ENCODE measurements at regions not wholly inside any gene's neighbourhood (a gene's known extent, or its start where the extent isn't known, plus 50 kb on each side); places are given as distances from the start of the nearest gene placed in this dataset.

DNA sequence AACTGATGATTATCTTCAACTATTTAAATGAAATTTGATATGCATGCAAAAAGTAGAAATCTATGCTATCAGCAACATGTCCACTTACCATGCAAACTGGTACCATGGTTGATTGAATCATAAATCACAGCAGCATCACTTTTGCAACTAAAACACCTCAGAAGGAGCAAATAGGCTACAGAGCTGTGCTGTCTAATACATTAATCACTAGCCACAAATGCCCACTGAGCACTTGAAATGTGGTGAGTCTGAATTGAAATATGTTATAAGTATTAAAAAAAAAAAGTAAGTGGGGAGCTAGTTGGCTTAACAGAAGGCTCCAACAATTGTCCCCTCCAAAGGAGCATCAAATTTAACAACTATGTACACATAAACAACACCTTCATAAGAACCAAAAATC, 112.5 kb downstream of the FAM114A2 start:
- intact Hi-C loops (cut with micrococcal nuclease), result no loop called here

More for the DNA sequence above, 112.5 kb downstream of the FAM114A2 start:
- POLR2A ChIA-PET, result no interaction called here
- ATAC-seq (no peak), DNase-seq (ENCODE audit: low read depth, low spot score) (no peak)
- no peaks in the 10 kb centered on the region for H3K36me3 ChIP-seq (ENCODE audit: control insufficient read depth in 1 of 2, insufficient read depth in 2 of 2, low read length in 2 of 2)
- RAD21 ChIA-PET (ENCODE audit: low non-redundant PET in 1 of 2, low total read pairs in 2 of 2, uncharacterized antibody in 2 of 2, unreplicated experiment in 2 of 2), result no interaction called here
- no TSS peak for BruUV-seq (replicated peaks)
- CTCF ChIA-PET, result no interaction called here
- no peak overlapping the region for H3K9ac ChIP-seq (ENCODE audit: low read length)
- H3K4me2 ChIP-seq (ENCODE audit: low read length), result no peak overlapping the region
- H2AFZ ChIP-seq (ENCODE audit: low read depth, low read length, poor library complexity, severe bottlenecking), result no peak overlapping the region
- no peaks in the 10 kb centered on the region for H4K20me1 ChIP-seq (ENCODE audit: insufficient read depth)
- no peaks in the 10 kb centered on the region for H3K79me2 ChIP-seq (ENCODE audit: insufficient read depth, low read length)
- no peaks in the 10 kb centered on the region for H3K9me2 ChIP-seq (ENCODE audit: insufficient read depth)
- TF ChIP-seq POLR2AphosphoS5 (IDR thresholded peaks at IDR 0.05; ENCODE audit: low read depth, low read length) (no peak), FOSL1 (IDR thresholded peaks at IDR 0.05; ENCODE audit: low read depth) (no peak), CEBPB (IDR thresholded peaks at IDR 0.05; ENCODE audit: low read depth) (no peak), YY1 (IDR thresholded peaks at IDR 0.05; ENCODE audit: extremely low read depth, insufficient replicate concordance, low read depth, low read length) (no peak), SRF (IDR thresholded peaks at IDR 0.05; ENCODE audit: low read depth) (no peak), JUND (IDR thresholded peaks at IDR 0.05) (no peak), ELF1 (IDR thresholded peaks at IDR 0.05; ENCODE audit: borderline replicate concordance, low read depth) (no peak), RAD21 (IDR thresholded peaks at IDR 0.05; ENCODE audit: low read depth) (no peak), TCF7L2 (IDR thresholded peaks at IDR 0.05; ENCODE audit: borderline replicate concordance, extremely low read depth, insufficient read depth, insufficient read length) (no peak), CBX3 (IDR thresholded peaks at IDR 0.05; ENCODE audit: low read depth) (no peak), ZNF274 (IDR thresholded peaks at IDR 0.05; ENCODE audit: low read depth, low read length) (no peak), SP1 (IDR thresholded peaks at IDR 0.05; ENCODE audit: low read depth) (no peak), EZH2 (IDR thresholded peaks at IDR 0.05) (no peak), POLR2A (IDR thresholded peaks at IDR 0.05; ENCODE audit: borderline replicate concordance, extremely low read depth, insufficient read depth, insufficient read length) (no peak)
- TF ChIP-seq, protein P1, sequence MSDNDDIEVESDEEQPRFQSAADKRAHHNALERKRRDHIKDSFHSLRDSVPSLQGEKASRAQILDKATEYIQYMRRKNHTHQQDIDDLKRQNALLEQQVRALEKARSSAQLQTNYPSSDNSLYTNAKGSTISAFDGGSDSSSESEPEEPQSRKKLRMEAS (IDR thresholded peaks at IDR 0.05), result no peak
- TF ChIP-seq, protein P2, sequence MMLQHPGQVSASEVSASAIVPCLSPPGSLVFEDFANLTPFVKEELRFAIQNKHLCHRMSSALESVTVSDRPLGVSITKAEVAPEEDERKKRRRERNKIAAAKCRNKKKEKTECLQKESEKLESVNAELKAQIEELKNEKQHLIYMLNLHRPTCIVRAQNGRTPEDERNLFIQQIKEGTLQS (IDR thresholded peaks at IDR 0.05), result no peak
- TF ChIP-seq, protein P3, sequence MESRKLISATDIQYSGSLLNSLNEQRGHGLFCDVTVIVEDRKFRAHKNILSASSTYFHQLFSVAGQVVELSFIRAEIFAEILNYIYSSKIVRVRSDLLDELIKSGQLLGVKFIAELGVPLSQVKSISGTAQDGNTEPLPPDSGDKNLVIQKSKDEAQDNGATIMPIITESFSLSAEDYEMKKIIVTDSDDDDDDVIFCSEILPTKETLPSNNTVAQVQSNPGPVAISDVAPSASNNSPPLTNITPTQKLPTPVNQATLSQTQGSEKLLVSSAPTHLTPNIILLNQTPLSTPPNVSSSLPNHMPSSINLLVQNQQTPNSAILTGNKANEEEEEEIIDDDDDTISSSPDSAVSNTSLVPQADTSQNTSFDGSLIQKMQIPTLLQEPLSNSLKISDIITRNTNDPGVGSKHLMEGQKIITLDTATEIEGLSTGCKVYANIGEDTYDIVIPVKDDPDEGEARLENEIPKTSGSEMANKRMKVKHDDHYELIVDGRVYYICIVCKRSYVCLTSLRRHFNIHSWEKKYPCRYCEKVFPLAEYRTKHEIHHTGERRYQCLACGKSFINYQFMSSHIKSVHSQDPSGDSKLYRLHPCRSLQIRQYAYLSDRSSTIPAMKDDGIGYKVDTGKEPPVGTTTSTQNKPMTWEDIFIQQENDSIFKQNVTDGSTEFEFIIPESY (IDR thresholded peaks at IDR 0.05; ENCODE audit: extremely low read depth, insufficient replicate concordance, low read length), result no peak
- TF ChIP-seq, protein P4, sequence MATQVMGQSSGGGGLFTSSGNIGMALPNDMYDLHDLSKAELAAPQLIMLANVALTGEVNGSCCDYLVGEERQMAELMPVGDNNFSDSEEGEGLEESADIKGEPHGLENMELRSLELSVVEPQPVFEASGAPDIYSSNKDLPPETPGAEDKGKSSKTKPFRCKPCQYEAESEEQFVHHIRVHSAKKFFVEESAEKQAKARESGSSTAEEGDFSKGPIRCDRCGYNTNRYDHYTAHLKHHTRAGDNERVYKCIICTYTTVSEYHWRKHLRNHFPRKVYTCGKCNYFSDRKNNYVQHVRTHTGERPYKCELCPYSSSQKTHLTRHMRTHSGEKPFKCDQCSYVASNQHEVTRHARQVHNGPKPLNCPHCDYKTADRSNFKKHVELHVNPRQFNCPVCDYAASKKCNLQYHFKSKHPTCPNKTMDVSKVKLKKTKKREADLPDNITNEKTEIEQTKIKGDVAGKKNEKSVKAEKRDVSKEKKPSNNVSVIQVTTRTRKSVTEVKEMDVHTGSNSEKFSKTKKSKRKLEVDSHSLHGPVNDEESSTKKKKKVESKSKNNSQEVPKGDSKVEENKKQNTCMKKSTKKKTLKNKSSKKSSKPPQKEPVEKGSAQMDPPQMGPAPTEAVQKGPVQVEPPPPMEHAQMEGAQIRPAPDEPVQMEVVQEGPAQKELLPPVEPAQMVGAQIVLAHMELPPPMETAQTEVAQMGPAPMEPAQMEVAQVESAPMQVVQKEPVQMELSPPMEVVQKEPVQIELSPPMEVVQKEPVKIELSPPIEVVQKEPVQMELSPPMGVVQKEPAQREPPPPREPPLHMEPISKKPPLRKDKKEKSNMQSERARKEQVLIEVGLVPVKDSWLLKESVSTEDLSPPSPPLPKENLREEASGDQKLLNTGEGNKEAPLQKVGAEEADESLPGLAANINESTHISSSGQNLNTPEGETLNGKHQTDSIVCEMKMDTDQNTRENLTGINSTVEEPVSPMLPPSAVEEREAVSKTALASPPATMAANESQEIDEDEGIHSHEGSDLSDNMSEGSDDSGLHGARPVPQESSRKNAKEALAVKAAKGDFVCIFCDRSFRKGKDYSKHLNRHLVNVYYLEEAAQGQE (IDR thresholded peaks at IDR 0.05; ENCODE audit: low read depth), result no peak
- H3K9me3 ChIP-seq (ENCODE audit: control insufficient read depth in 1 of 2, insufficient read depth in 1 of 2, low read depth in 1 of 2, low read length in 2 of 2), result no peaks in the 10 kb centered on the region
- no peaks in the 10 kb centered on the region for H3K4me1 ChIP-seq (ENCODE audit: control insufficient read depth in 1 of 2, insufficient read depth in 2 of 2, low read length in 2 of 2)
- no peak overlapping the region for H3K27ac ChIP-seq (ENCODE audit: low read depth, low read length)
- peaks cover 26% of the 10 kb centered on the region for H3K27me3 ChIP-seq (ENCODE audit: insufficient read depth, low read length)
- H3K4me3 ChIP-seq (replicated peaks in 1 of 2; ENCODE audit: low read depth in 1 of 2, low read length in 2 of 2), result no peak overlapping the region

Measured in HCT116 (cell line).